Upper lobe of left lung (tissue), 4 donors: ENCODE measurements at regions not wholly inside any gene's neighbourhood (a gene's known extent, or its start where the extent isn't known, plus 50 kb on each side); places are given as distances from the start of the nearest gene placed in this dataset.

Experiments
- EP300 ChIP-seq, 4 donors: sonication (generic); formaldehyde crosslinking; IDR thresholded peaks; one replicate each; pipeline ENCODE4 v1.5.1; 2017; ENCODE audit warnings: antibody characterized with exemption in 4 of 4, control low read depth in 2 of 4
- POLR2A ChIP-seq, 4 donors: fragments of 450-650 bp; IDR thresholded peaks; one replicate each; pipeline ENCODE4 v1.5.1; 2016 to 2017; ENCODE audit warnings: antibody characterized with exemption in 4 of 4, mild to moderate bottlenecking in 2 of 4
- POLR2AphosphoS5 ChIP-seq, 2 donors: sonication (generic); formaldehyde crosslinking; IDR thresholded peaks; one replicate each; pipeline ENCODE4 v1.5.1; 2017; ENCODE audit warnings: antibody characterized with exemption in 2 of 2
- TF ChIP-seq, protein P1 (sequence below), 6 experiments: fragments of 450-650 bp in 4 of 6; fragments of 200-600 bp in 2 of 6; sonication (generic) in 2 of 6; IDR thresholded peaks; one replicate each; pipeline ENCODE4 v1.5.1; 2016 to 2019; ENCODE audit warnings: antibody characterized with exemption in 6 of 6

DNA sequence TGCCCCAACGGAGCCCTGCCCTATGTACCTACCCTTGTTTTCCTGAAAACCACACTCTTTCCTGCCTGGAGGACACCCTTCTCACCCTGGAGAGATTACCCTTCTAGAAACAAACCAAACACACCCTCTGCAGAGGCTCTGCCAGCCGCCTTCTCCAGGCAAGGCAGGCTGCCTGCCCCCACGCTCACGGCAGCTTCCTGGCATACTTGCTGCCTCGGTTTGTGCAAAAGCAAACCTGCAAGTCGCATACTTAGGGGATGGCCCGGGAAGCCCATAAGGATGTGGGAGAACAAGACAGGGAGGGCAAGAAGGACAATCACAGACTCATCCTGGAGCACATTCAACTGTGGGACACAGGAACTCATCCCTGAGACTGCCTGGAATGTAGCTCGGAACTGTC is 154.0 kb upstream of the DIO3 start:
- TF ChIP-seq, protein P1, sequence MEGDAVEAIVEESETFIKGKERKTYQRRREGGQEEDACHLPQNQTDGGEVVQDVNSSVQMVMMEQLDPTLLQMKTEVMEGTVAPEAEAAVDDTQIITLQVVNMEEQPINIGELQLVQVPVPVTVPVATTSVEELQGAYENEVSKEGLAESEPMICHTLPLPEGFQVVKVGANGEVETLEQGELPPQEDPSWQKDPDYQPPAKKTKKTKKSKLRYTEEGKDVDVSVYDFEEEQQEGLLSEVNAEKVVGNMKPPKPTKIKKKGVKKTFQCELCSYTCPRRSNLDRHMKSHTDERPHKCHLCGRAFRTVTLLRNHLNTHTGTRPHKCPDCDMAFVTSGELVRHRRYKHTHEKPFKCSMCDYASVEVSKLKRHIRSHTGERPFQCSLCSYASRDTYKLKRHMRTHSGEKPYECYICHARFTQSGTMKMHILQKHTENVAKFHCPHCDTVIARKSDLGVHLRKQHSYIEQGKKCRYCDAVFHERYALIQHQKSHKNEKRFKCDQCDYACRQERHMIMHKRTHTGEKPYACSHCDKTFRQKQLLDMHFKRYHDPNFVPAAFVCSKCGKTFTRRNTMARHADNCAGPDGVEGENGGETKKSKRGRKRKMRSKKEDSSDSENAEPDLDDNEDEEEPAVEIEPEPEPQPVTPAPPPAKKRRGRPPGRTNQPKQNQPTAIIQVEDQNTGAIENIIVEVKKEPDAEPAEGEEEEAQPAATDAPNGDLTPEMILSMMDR (IDR thresholded peaks at IDR 0.05): no peak
- no peak for TF ChIP-seq EP300 (IDR thresholded peaks at IDR 0.05)
- TF ChIP-seq POLR2A (IDR thresholded peaks at IDR 0.05): no peak
- no peak for TF ChIP-seq POLR2AphosphoS5 (IDR thresholded peaks at IDR 0.05)
